ENCODE measurements at regions not wholly inside any gene's neighbourhood (a gene's known extent, or its start where the extent isn't known, plus 50 kb on each side); places are given as distances from the start of the nearest gene placed in this dataset.

GRCh38 chr18:2281086-2281485, 290.2 kb downstream of the METTL4 start:
- DNase-seq, result no peak
- ChIA-PET POLR2A (no interaction called here), CTCF (no interaction called here)
- H3K4me3 ChIP-seq (ENCODE audit: low read depth in 2 of 2, low read length in 1 of 2), result no peak overlapping the region
- TF ChIP-seq RFX5 (IDR thresholded peaks at IDR 0.05; ENCODE audit: low read length), result no peak
- TF ChIP-seq REST (IDR thresholded peaks at IDR 0.05; ENCODE audit: low read depth, low read length), result no peak
- TF ChIP-seq GATA2 (CRISPR knock-in tag; IDR thresholded peaks at IDR 0.05), result no peak
- TF ChIP-seq MXI1 (IDR thresholded peaks at IDR 0.05; ENCODE audit: low read depth, low read length), result no peak
- no peak for TF ChIP-seq RCOR1 (IDR thresholded peaks at IDR 0.05; ENCODE audit: low read length)
- TF ChIP-seq POLR2AphosphoS5 (IDR thresholded peaks at IDR 0.05; ENCODE audit: low read depth, low read length), result no peak
- TF ChIP-seq JUND (IDR thresholded peaks at IDR 0.05), result no peak
- no peak for TF ChIP-seq TCF12 (IDR thresholded peaks at IDR 0.05)
- TF ChIP-seq TEAD4 (IDR thresholded peaks at IDR 0.05; ENCODE audit: borderline replicate concordance, insufficient read depth), result no peak
- TF ChIP-seq ELF1 (IDR thresholded peaks at IDR 0.05), result no peak
- WGBS (ENCODE audit: low lambda C conversion rate), result 29% methylated on average over 1 of the region's 1 CpG
- no peak overlapping the region for H3K9ac ChIP-seq
- no peaks in the 10 kb centered on the region for H4K20me1 ChIP-seq (ENCODE audit: insufficient read depth)
- H2AFZ ChIP-seq (ENCODE audit: low read depth), result no peak overlapping the region
- no peaks in the 10 kb centered on the region for H3K4me1 ChIP-seq (ENCODE audit: control insufficient read depth in 1 of 2, insufficient read depth in 2 of 2, low read depth in 1 of 2, low read length in 1 of 2)
- H3K27me3 ChIP-seq (ENCODE audit: insufficient read depth), result no peaks in the 10 kb centered on the region
- no peak overlapping the region for H3K27ac ChIP-seq (ENCODE audit: low read depth in 2 of 2, low read length in 1 of 2)
- H3K79me2 ChIP-seq (ENCODE audit: insufficient read depth), result no peaks in the 10 kb centered on the region
- no peaks in the 10 kb centered on the region for H3K9me2 ChIP-seq
- H3K4me2 ChIP-seq, result no peak overlapping the region
- H3K9me3 ChIP-seq, result no peaks in the 10 kb centered on the region
- H3K36me3 ChIP-seq (replicated peaks in 1 of 2; ENCODE audit: control insufficient read depth in 1 of 2, insufficient read depth in 2 of 2, low read length in 1 of 2), result no peaks in the 10 kb centered on the region
- no peaks in the 10 kb centered on the region for H3F3A ChIP-seq (replicated peaks; ENCODE audit: insufficient read depth)

DNA sequence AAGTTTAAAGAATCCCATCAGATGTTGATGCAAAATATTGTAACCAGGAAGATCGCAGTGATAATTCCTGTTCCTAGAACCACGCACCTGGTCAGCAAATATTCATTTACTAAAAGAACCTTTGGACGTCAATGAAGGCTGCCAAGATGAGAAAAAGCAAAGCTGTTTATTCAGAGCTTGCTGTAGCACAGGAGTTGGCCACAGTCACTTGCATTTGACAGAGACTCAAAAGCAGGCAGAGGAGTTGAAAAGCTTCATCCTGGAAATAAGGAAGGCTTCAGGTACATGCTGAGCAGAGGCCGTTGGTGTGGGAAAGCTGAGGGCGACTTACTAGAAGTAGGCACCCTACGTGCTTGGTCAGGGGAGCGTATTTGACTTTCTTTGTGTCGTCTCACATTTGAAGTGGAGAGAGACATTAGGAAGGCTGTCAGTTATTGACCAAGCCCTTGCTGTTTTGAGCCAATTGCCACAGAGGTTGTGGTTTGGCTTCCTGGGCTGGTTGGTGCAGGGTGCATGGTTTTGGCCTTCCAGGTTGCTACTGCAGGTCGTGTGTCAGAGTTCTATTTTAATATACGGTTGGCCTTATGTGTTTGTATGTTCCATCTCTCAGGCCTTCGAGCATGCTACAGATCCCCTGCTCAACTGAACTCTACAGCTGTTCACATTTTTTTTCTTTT, 289.6 kb downstream of the METTL4 start:
- Histone ChIP-seq H3K79me2 (ENCODE audit: insufficient read depth) (no peaks in the 10 kb centered on the region), H3F3A (replicated peaks; ENCODE audit: insufficient read depth) (no peaks in the 10 kb centered on the region), H3K27ac (ENCODE audit: low read depth in 2 of 2, low read length in 1 of 2) (no peak overlapping the region), H3K9ac (no peak overlapping the region), H3K9me2 (no peaks in the 10 kb centered on the region), H3K36me3 (replicated peaks in 1 of 2; ENCODE audit: control insufficient read depth in 1 of 2, insufficient read depth in 2 of 2, low read length in 1 of 2) (no peaks in the 10 kb centered on the region), H3K4me3 (ENCODE audit: low read depth in 2 of 2, low read length in 1 of 2) (no peak overlapping the region), H3K27me3 (ENCODE audit: insufficient read depth) (no peaks in the 10 kb centered on the region), H3K4me1 (ENCODE audit: control insufficient read depth in 1 of 2, insufficient read depth in 2 of 2, low read depth in 1 of 2, low read length in 1 of 2) (no peaks in the 10 kb centered on the region), H4K20me1 (ENCODE audit: insufficient read depth) (no peaks in the 10 kb centered on the region), H3K4me2 (no peak overlapping the region), H2AFZ (ENCODE audit: low read depth) (no peak overlapping the region), H3K9me3 (no peaks in the 10 kb centered on the region)
- 28% methylated on average over 10 of the region's 11 CpGs for WGBS (ENCODE audit: low lambda C conversion rate)
- TF ChIP-seq NFIC (IDR thresholded peaks at IDR 0.05; ENCODE audit: borderline replicate concordance) (no peak), TCF12 (IDR thresholded peaks at IDR 0.05) (no peak), FOXJ3 (CRISPR knock-in tag; IDR thresholded peaks at IDR 0.05) (no peak), RXRA (IDR thresholded peaks at IDR 0.05; ENCODE audit: borderline replicate concordance, low read depth) (no peak)
- POLR2A ChIA-PET, result no interaction called here
- CTCF ChIA-PET, result no interaction called here
- no peak for DNase-seq

All from SK-N-SH (cell line).